GM12892 (cell line): ENCODE measurements at regions not wholly inside any gene's neighbourhood (a gene's known extent, or its start where the extent isn't known, plus 50 kb on each side); places are given as distances from the start of the nearest gene placed in this dataset.

Experiments
- POLR2A ChIP-seq: IDR thresholded peaks from 2 replicates; pipeline ENCODE4 v1.6.1; 2011; ENCODE audit warnings: low read depth, low read length, control low read depth
- POLR2AphosphoS5 ChIP-seq: IDR thresholded peaks from 2 replicates; pipeline ENCODE4 v1.6.1; 2011; ENCODE audit warnings: low read depth, low read length, control low read depth

DNA sequence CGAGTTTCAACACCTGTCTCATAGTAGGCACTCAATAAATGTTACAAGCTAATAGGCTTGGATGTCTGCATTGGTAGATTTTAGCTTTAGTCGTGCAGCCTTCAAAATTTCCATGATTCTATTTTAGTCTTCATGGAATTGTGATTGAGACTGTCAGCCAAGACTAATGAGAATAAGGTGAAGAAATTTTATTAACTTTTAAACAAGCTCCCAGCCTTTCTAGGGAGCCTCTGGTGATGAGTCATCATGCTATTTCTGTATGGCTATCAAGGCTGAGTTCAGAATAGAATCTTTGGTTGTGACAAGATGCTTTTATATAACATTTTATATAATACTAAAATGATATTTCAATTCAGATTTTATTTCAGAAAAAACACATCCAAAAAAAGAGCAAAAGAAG, 685.8 kb downstream of the GABRG1 start:
- TF ChIP-seq POLR2A, result no peak
- TF ChIP-seq POLR2AphosphoS5, result no peak
